AG09309 (cell line): ENCODE measurements at regions not wholly inside any gene's neighbourhood (a gene's known extent, or its start where the extent isn't known, plus 50 kb on each side); places are given as distances from the start of the nearest gene placed in this dataset.

Experiments used
- DNase-seq: peaks from one replicate; pipeline ENCODE4 v3.0.0-alpha.2; 2010; ENCODE audit warnings: low read depth
- H3K4me3 ChIP-seq: 2 replicates; pipeline ENCODE4 v1.5.1; 2011; ENCODE audit warnings: mild to moderate bottlenecking, low read depth, low read length, moderate library complexity; ENCODE audit not compliant: control insufficient read depth
- TF ChIP-seq, protein P1 (sequence below): IDR thresholded peaks from 2 replicates; pipeline ENCODE4 v1.5.1; 2011; ENCODE audit warnings: mild to moderate bottlenecking, low read depth, low read length, inconsistent platforms; ENCODE audit not compliant: insufficient read depth, control insufficient read depth; ENCODE audit errors: missing control alignments

DNA sequence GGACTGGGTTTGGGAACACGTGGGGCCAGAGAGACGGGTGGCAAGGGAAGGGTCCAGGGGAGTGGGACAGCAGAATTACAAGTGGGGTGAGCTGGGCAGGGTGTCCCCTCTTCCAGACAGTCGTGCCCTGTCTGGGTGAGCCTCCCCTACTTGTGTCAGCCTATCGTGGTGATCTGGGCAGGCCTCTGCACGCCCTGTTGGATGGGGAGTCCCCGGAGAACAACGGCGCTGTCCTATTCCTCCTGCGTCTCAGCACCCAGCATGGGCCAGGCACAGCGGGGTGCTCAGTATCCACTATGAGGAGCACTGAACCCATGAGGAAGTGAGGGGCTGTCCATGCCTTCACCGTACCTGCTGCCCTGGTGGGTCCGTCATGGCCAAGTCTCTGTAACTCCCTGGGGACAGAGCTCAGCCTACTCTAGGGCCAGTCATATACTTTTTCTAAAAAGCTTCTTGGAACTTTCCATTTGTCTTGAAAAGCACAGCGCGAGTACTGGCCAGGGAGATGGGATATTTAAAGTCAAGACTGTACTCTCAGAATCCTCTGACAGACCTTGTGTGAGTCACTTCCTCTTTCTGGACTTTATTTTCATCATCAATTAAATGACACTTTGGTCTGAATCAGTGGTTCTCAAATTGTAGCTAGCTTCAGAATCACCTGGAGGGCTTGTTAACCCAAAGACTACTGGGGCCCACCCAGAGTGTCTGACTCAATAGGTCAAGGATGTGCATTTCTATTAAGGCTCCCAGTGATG is 81.7 kb upstream of the NECTIN1 start:
- TF ChIP-seq, protein P1, sequence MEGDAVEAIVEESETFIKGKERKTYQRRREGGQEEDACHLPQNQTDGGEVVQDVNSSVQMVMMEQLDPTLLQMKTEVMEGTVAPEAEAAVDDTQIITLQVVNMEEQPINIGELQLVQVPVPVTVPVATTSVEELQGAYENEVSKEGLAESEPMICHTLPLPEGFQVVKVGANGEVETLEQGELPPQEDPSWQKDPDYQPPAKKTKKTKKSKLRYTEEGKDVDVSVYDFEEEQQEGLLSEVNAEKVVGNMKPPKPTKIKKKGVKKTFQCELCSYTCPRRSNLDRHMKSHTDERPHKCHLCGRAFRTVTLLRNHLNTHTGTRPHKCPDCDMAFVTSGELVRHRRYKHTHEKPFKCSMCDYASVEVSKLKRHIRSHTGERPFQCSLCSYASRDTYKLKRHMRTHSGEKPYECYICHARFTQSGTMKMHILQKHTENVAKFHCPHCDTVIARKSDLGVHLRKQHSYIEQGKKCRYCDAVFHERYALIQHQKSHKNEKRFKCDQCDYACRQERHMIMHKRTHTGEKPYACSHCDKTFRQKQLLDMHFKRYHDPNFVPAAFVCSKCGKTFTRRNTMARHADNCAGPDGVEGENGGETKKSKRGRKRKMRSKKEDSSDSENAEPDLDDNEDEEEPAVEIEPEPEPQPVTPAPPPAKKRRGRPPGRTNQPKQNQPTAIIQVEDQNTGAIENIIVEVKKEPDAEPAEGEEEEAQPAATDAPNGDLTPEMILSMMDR = no peak
- H3K4me3 ChIP-seq = no peak overlapping the region
- no peak for DNase-seq

DNA sequence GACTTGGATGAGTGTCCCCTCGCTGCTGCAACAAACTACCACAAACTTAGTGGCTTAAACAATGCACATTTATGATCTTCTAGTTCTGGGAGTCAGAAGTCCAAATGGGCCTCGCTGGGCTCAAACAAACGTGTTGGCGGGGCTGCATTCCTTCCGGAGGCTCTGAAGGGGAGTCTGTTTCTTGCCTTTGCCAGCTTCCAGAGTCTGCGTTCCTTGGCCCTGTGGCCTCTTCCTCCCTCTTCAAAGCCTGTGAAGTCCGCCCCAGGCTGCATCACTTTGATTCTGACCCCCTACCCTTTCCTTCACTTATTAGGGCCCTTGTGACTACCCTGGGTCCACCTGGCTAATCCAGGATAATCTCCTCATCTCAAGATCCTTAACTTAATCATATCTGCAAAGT is 80.3 kb upstream of the NECTIN1 start:
- H3K4me3 ChIP-seq = no peak overlapping the region

DNA sequence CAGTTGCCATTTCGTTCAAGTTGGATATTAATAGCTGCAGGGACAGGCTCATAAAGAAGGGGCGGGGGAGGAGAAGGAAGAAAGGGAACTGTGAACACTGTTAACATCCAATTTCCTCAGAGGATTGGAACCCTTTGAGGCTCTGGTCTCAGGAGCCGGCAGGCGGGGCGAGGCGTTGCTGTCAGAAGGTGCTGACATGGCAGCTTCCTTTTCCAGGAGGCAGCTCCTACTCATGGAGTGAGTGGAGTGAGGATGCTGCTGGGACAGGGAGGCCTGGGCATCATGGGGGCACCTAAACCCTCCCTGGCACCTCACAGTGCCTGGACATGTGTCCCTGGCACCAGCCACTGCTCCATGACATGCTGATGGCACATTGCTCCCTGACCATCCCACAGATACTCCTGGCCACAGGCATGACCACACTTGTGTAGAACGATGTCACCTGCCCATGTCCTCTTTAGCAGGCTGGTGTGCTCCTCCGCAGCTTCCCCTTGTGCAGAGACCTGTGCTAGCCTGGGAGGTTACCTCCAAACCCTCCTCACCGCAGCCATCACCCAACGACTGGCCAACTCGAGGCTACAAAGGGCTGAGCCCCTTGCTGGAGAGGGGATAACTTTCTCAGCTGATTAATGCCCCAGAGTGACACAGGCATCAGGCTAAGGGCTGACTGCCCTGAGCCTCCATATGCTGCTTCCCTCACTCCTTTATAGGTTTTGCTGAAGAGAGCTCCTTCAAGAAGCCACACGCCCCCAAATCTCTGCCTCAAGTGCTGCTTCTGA is 79.6 kb upstream of the NECTIN1 start:
- H3K4me3 ChIP-seq = no peak overlapping the region
- TF ChIP-seq, protein P1 = no peak
- no peak for DNase-seq

More for the DNA sequence above, 80.3 kb upstream of the NECTIN1 start:
- no peak for DNase-seq
- TF ChIP-seq, protein P1 = no peak

DNA sequence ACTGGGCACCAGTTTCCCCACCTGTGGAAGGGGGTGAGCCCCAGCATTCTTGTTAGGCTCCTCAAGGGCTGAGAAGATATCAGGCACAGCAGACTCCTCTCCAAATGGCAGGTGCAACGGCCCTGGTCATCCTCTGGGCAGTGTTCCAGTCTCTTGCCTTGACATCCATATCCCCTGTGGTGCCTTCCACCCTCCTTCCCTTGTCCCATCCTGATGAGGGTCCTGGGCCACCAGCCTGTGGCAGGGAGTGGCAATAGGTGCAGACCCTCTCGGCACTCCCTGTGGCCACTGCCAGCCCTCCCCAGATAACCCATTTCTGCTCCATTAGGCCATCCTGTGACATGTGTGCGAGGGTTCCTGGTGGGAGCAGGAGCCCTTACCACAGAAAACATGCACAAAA is 78.8 kb upstream of the NECTIN1 start:
- TF ChIP-seq, protein P1 = no peak
- no peak overlapping the region for H3K4me3 ChIP-seq
- DNase-seq = no peak

DNA sequence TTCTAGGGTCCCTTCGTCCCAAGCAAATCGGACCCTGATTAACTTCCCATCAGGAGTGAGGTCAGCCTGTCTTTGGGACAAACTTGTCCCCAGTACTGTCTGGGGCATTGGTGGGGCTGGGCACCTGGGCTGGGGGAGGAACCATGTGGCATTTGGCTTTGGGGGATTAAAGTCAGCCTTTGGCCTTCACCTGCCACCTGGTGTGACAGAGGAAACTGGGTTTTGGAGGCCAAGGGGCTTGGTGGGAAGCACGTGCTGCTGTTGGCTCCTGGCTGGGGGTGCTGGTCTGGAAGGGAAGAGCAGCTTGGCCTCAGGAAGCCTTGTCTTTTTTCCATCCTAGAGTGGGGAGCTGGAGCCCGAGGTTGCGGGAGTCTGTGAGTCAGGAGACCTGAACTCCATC is 78.4 kb upstream of the NECTIN1 start:
- TF ChIP-seq, protein P1 = no peak
- DNase-seq = no peak
- no peak overlapping the region for H3K4me3 ChIP-seq

DNA sequence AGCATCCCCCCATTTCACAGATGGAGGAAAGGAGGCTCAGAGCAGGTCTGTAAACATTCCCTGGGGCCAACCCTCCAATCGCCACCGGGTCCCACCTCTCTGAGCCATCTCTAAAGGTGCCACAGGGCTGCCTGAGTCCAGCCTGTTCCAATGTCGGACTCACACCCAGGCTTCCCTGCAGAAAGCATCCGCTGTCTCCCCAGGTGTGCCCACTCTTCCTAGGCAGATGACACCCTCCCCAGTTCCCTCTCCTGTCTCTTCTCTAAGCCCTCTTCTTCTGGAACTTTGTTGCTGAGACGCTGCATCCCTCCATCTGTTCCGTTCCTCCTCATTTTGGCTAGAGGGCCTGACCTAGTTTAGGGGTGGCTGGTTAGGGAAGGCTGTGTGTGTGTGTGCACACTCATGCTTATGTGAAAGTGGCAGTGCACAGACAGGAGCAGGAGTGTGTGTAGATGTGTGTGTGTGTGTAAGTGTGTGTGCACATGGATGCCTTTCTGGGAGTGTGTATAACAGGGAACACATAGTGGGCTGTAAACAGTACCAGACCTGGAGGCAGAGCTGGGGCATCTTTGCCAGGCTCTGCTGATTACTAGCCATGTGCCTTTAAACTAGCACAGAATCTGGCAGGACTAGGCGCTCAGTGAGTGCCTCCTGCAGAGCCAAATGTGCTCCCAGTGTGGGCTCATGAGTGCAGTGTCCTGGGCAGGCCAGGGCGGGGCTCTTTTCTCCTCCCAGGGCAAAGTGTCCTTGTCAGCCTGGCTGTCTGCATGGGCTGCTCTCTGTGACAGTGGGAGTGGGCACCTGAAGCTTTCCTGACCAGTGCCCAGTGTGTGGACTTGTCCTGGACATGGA is 77.3 kb upstream of the NECTIN1 start:
- TF ChIP-seq, protein P1 = no peak
- no peak for DNase-seq
- H3K4me3 ChIP-seq = no peak overlapping the region
